Keratinocyte (primary cell): ENCODE measurements at regions not wholly inside any gene's neighbourhood (a gene's known extent, or its start where the extent isn't known, plus 50 kb on each side); places are given as distances from the start of the nearest gene placed in this dataset.

Source experiments
- DNase-seq: peaks from one replicate; pipeline ENCODE4 v3.0.0-alpha.2; 2011; ENCODE audit warnings: low read depth, missing footprints, low spot score
- FAIRE-seq: peaks from 2 replicates; lab custom pipeline; 2011; peaks lifted over from hg19 to GRCh38; lab: Jason Lieb, UNC
- H2AFZ ChIP-seq: 2 replicates; pipeline ENCODE4 v1.6.0; 2012; ENCODE audit warnings: low read length, control low read depth, inconsistent platforms; ENCODE audit not compliant: control insufficient read depth
- H3K27ac ChIP-seq: 2 replicates; pipeline ENCODE4 v1.5.1; 2011; ENCODE audit warnings: low read length; ENCODE audit not compliant: control insufficient read depth, insufficient read depth
- H3K27me3 ChIP-seq: 3 replicates; pipeline ENCODE4 v1.6.0; 2011; ENCODE audit warnings: low read length; ENCODE audit not compliant: control insufficient read depth, insufficient read depth; ENCODE audit errors: extremely low read depth
- H3K36me3 ChIP-seq, 2 experiments: 2 replicates in 1 of 2; 3 replicates in 1 of 2; pipeline ENCODE4 v1.5.1; 2011; ENCODE audit warnings: low read length in 2 of 2, mild to moderate bottlenecking in 1 of 2; ENCODE audit not compliant: control insufficient read depth in 2 of 2, insufficient read depth in 2 of 2; ENCODE audit errors: extremely low read depth in 1 of 2
- H3K4me1 ChIP-seq: 3 replicates; pipeline ENCODE4 v1.5.1; 2011; ENCODE audit warnings: low read length; ENCODE audit not compliant: control insufficient read depth, insufficient read depth; ENCODE audit errors: extremely low read depth
- H3K4me2 ChIP-seq: 3 replicates; pipeline ENCODE4 v1.6.0; 2011; ENCODE audit warnings: low read depth, low read length; ENCODE audit not compliant: control insufficient read depth, insufficient read depth; ENCODE audit errors: extremely low read depth
- H3K4me3 ChIP-seq, 3 experiments: fragments of 200-600 bp in 1 of 3; sonication (generic) in 1 of 3; 2 replicates in 2 of 3; 3 replicates in 1 of 3; pipeline ENCODE4 v1.5.1; 2011 to 2016; ENCODE audit warnings: low read length in 3 of 3, mild to moderate bottlenecking in 3 of 3, control low read depth in 2 of 3, inconsistent platforms in 1 of 3, low read depth in 1 of 3, mixed read lengths in 1 of 3, mixed run types in 1 of 3, moderate library complexity in 1 of 3; ENCODE audit not compliant: control insufficient read depth in 2 of 3, insufficient read depth in 2 of 3; ENCODE audit errors: extremely low read depth in 1 of 3
- H3K79me2 ChIP-seq: 2 replicates; pipeline ENCODE4 v1.6.0; 2012; ENCODE audit warnings: low read length; ENCODE audit not compliant: control insufficient read depth, insufficient read depth
- H3K9ac ChIP-seq: 3 replicates; pipeline ENCODE4 v1.6.0; 2011; ENCODE audit warnings: low read length; ENCODE audit not compliant: control insufficient read depth, insufficient read depth; ENCODE audit errors: extremely low read depth
- H3K9me1 ChIP-seq: 3 replicates; pipeline ENCODE4 v1.6.0; 2011; ENCODE audit warnings: low read length; ENCODE audit not compliant: control insufficient read depth, insufficient read depth; ENCODE audit errors: extremely low read depth
- H3K9me3 ChIP-seq: 2 replicates; pipeline ENCODE4 v1.5.1; 2012; ENCODE audit warnings: low read depth, low read length; ENCODE audit not compliant: control insufficient read depth
- H4K20me1 ChIP-seq: 3 replicates; pipeline ENCODE4 v1.6.0; 2011; ENCODE audit warnings: low read length; ENCODE audit not compliant: control insufficient read depth, insufficient read depth; ENCODE audit errors: extremely low read depth
- EZH2 ChIP-seq: IDR thresholded peaks from one replicate; pipeline ENCODE4 v1.6.1; 2012; ENCODE audit warnings: inconsistent platforms, mild to moderate bottlenecking, low read length, moderate library complexity
- dilution Hi-C: fragments of 300-500 bp; cut with MboI; formaldehyde crosslinking; loops from one replicate; pipeline ENCODE4 v1.7.0; 2020; ENCODE audit warnings: low sequenced_read_pairs; ENCODE audit not compliant: extremely low pct_ligation_motif_present
- TF ChIP-seq, protein P1 (sequence below), 3 experiments: IDR thresholded peaks in 1 of 3; conservative IDR thresholded peaks in 1 of 3; optimal IDR thresholded peaks in 1 of 3; 2 replicates in 2 of 3; 3 replicates in 1 of 3; pipeline versions ENCODE3 to v1.5.1; 2011; ENCODE audit warnings: low read length in 3 of 3, mild to moderate bottlenecking in 3 of 3, moderate library complexity in 2 of 3, control low read depth in 1 of 3, inconsistent platforms in 1 of 3; ENCODE audit not compliant: insufficient read depth in 2 of 3; ENCODE audit errors: extremely low read depth in 1 of 3

DNA sequence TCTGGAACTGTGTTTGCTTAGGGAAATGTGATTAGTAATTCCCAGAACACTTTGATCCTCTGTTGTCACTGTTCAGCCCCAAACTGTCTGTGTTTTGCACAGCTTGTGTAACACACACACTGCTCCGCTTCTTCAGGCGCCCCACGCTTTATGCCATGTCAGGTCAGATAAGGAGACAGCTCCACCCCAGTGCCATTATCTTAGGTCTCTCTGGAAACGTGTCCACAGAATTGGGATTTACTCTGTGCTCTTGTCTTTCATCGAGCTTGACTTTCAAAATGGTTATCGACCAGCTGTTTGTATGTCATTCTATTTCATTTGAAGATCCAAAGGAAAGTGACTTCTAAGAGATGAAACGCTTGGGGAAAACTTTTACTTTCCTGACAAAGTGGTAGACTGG, 106.4 kb upstream of the SSTR4 start:
- Histone ChIP-seq H3K36me3 (no peaks in the 10 kb centered on the region), H3K9me1 (no peaks in the 10 kb centered on the region), H3K4me3 (no peak overlapping the region), H3K9ac (no peak overlapping the region), H3K79me2 (no peaks in the 10 kb centered on the region), H3K4me2 (no peak overlapping the region), H3K27ac (no peak overlapping the region), H4K20me1 (no peaks in the 10 kb centered on the region), H3K9me3 (no peaks in the 10 kb centered on the region), H3K27me3 (no peaks in the 10 kb centered on the region), H3K4me1 (no peaks in the 10 kb centered on the region), H2AFZ (no peak overlapping the region)
- no peak for TF ChIP-seq EZH2
- TF ChIP-seq, protein P1, sequence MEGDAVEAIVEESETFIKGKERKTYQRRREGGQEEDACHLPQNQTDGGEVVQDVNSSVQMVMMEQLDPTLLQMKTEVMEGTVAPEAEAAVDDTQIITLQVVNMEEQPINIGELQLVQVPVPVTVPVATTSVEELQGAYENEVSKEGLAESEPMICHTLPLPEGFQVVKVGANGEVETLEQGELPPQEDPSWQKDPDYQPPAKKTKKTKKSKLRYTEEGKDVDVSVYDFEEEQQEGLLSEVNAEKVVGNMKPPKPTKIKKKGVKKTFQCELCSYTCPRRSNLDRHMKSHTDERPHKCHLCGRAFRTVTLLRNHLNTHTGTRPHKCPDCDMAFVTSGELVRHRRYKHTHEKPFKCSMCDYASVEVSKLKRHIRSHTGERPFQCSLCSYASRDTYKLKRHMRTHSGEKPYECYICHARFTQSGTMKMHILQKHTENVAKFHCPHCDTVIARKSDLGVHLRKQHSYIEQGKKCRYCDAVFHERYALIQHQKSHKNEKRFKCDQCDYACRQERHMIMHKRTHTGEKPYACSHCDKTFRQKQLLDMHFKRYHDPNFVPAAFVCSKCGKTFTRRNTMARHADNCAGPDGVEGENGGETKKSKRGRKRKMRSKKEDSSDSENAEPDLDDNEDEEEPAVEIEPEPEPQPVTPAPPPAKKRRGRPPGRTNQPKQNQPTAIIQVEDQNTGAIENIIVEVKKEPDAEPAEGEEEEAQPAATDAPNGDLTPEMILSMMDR (optimal IDR thresholded peaks at IDR 0.05 in 1 of 3, IDR thresholded peaks at IDR 0.05 in 1 of 3, conservative IDR thresholded peaks at IDR 0.05 in 1 of 3; ENCODE audit: extremely low read depth in 1 of 3, insufficient read depth in 2 of 3, low read length in 3 of 3): no peak
- FAIRE-seq: no peak
- dilution Hi-C loops: no loop called here
- no peak for DNase-seq

DNA sequence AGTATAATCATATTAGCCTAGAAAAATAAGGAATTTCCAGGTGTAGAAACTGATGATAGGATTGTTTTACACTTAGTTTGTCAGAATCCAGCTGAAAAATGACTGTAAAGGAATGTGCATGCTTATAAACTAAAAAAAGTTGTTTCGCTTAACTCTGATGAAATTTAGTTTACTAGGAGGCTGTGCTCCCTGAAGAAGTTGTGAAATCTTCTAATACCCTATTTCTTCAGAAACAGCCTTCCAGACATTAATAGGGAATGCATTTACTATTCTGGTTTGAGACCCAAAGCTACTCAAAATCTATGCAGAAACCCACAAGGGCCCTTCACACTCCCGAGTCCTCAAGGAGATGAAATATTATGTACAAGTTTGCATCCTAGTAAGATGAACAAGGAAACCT, 105.5 kb upstream of the SSTR4 start:
- H3K4me3 ChIP-seq: no peak overlapping the region
- no peaks in the 10 kb centered on the region for H3K9me3 ChIP-seq
- no peak overlapping the region for H3K27ac ChIP-seq
- no peaks in the 10 kb centered on the region for H3K9me1 ChIP-seq
- no peak overlapping the region for H2AFZ ChIP-seq
- DNase-seq (no peak), FAIRE-seq (no peak)
- no peaks in the 10 kb centered on the region for H3K36me3 ChIP-seq
- no peaks in the 10 kb centered on the region for H4K20me1 ChIP-seq
- dilution Hi-C loops: no loop called here
- no peak overlapping the region for H3K4me2 ChIP-seq
- H3K4me1 ChIP-seq: no peaks in the 10 kb centered on the region
- TF ChIP-seq EZH2: no peak
- TF ChIP-seq, protein P1 (optimal IDR thresholded peaks at IDR 0.05 in 1 of 3, IDR thresholded peaks at IDR 0.05 in 1 of 3, conservative IDR thresholded peaks at IDR 0.05 in 1 of 3; ENCODE audit: extremely low read depth in 1 of 3, insufficient read depth in 2 of 3, low read length in 3 of 3): no peak
- no peak overlapping the region for H3K9ac ChIP-seq
- no peaks in the 10 kb centered on the region for H3K79me2 ChIP-seq
- H3K27me3 ChIP-seq: no peaks in the 10 kb centered on the region
